ENCODE measurements at regions not wholly inside any gene's neighbourhood (a gene's known extent, or its start where the extent isn't known, plus 50 kb on each side); places are given as distances from the start of the nearest gene placed in this dataset.

- Histone ChIP-seq H3K27ac (replicated peaks in 1 of 4) (no peak overlapping the region), H3K27me3 (no peaks in the 10 kb centered on the region), H3K4me1 (no peaks in the 10 kb centered on the region), H3K4me3 (no peak overlapping the region), H3K9me3 (no peaks in the 10 kb centered on the region), H3K36me3 (no peaks in the 10 kb centered on the region)
- TF ChIP-seq EP300 (IDR thresholded peaks at IDR 0.05) (no peak), POLR2AphosphoS5 (IDR thresholded peaks at IDR 0.05) (no peak), CTCF (IDR thresholded peaks at IDR 0.05) (no peak), POLR2A (IDR thresholded peaks at IDR 0.05; ENCODE audit: low read depth) (no peak)
- DNase-seq (ENCODE audit: extremely low spot score) = no peak
- intact Hi-C loops (cut with DNase I) = no loop called here
- WGBS = 89% methylated on average over 4 of the region's 4 CpGs
Measured at GRCh38 chr4:129337228-129337620, 241.3 kb downstream of the C4orf33 start.

- intact Hi-C loops (cut with DNase I) = no loop called here
- 42% methylated on average over 5 of the region's 5 CpGs for WGBS
Measured at GRCh38 chr4:129342819-129343408, 247.0 kb downstream of the C4orf33 start.

GRCh38 chr4:129344058-129344457 lies 248.1 kb downstream of the C4orf33 start:
- Histone ChIP-seq H3K27ac (replicated peaks in 1 of 4) (no peak overlapping the region), H3K36me3 (no peaks in the 10 kb centered on the region), H3K4me1 (peaks cover 0 to 2% (median 0%) of the 10 kb centered on the region in 4 donors), H3K9me3 (no peaks in the 10 kb centered on the region), H3K4me3 (no peak overlapping the region), H3K27me3 (no peaks in the 10 kb centered on the region)
- no peak for DNase-seq (ENCODE audit: extremely low spot score)
- TF ChIP-seq POLR2AphosphoS5 (IDR thresholded peaks at IDR 0.05) (no peak), CTCF (IDR thresholded peaks at IDR 0.05) (peak; percentile 45 to 63 (median 46))
- 39% methylated on average over 11 of the region's 11 CpGs for WGBS
- intact Hi-C loops (cut with DNase I) = no loop called here

More at GRCh38 chr4:129342819-129343408, 247.0 kb downstream of the C4orf33 start:
- no peaks in the 10 kb centered on the region for H3K9me3 ChIP-seq
- no peak for DNase-seq (ENCODE audit: extremely low spot score)
- no peaks in the 10 kb centered on the region for H3K27me3 ChIP-seq
- H3K4me3 ChIP-seq = peak overlapping the region in 1 of 4 donors; percentile 21
- TF ChIP-seq CTCF (IDR thresholded peaks at IDR 0.05) (no peak), POLR2A (IDR thresholded peaks at IDR 0.05; ENCODE audit: low read depth) (no peak)
- H3K27ac ChIP-seq (replicated peaks in 1 of 4) = no peak overlapping the region
- no peaks in the 10 kb centered on the region for H3K36me3 ChIP-seq
- peaks cover 0 to 2% (median 0%) of the 10 kb centered on the region in 4 donors for H3K4me1 ChIP-seq

- no peak for DNase-seq (ENCODE audit: extremely low spot score)
- intact Hi-C loops (cut with DNase I) = no loop called here
- H3K27me3 ChIP-seq = no peaks in the 10 kb centered on the region
- H3K36me3 ChIP-seq = no peaks in the 10 kb centered on the region
- WGBS = 94% methylated on average over 4 of the region's 4 CpGs
- H3K4me1 ChIP-seq = peaks cover 0 to 2% (median 0%) of the 10 kb centered on the region in 4 donors
- H3K27ac ChIP-seq (replicated peaks in 1 of 4) = no peak overlapping the region
- H3K4me3 ChIP-seq = no peak overlapping the region
- H3K9me3 ChIP-seq = no peaks in the 10 kb centered on the region
- no peak for TF ChIP-seq EP300 (IDR thresholded peaks at IDR 0.05)
- no peak for TF ChIP-seq POLR2AphosphoS5 (IDR thresholded peaks at IDR 0.05)
- no peak for TF ChIP-seq CTCF (IDR thresholded peaks at IDR 0.05)
- TF ChIP-seq POLR2A (IDR thresholded peaks at IDR 0.05; ENCODE audit: low read depth) = no peak
Measured at GRCh38 chr4:129345609-129346008, 249.7 kb downstream of the C4orf33 start.

- Histone ChIP-seq H3K4me3 (no peak overlapping the region), H3K4me1 (peaks cover 0 to 2% (median 0%) of the 10 kb centered on the region in 4 donors), H3K27ac (replicated peaks in 1 of 4) (no peak overlapping the region), H3K36me3 (no peaks in the 10 kb centered on the region), H3K27me3 (no peaks in the 10 kb centered on the region), H3K9me3 (no peaks in the 10 kb centered on the region)
- DNase-seq (ENCODE audit: extremely low spot score) = no peak
- TF ChIP-seq POLR2A (IDR thresholded peaks at IDR 0.05; ENCODE audit: low read depth) (no peak), EP300 (IDR thresholded peaks at IDR 0.05) (no peak), POLR2AphosphoS5 (IDR thresholded peaks at IDR 0.05) (no peak), CTCF (IDR thresholded peaks at IDR 0.05) (no peak)
- intact Hi-C loops (cut with DNase I) = no loop called here
- WGBS = 85% methylated on average over 5 of the region's 5 CpGs
Measured at GRCh38 chr4:129346036-129346435, 250.1 kb downstream of the C4orf33 start.
